KMS-11 (cell line): ENCODE measurements at regions not wholly inside any gene's neighbourhood (a gene's known extent, or its start where the extent isn't known, plus 50 kb on each side); places are given as distances from the start of the nearest gene placed in this dataset.

ENCODE experiments used
- H2AFZ ChIP-seq: fragments of 200-600 bp; sonication (generic); 2 replicates; pipeline ENCODE4 v1.6.1; 2016; ENCODE audit warnings: antibody characterized with exemption, mixed run types, low read depth
- H3K27ac ChIP-seq: fragments of 200-600 bp; sonication (generic); 2 replicates; pipeline ENCODE4 v1.6.1; 2016; ENCODE audit warnings: mild to moderate bottlenecking, mixed run types
- H3K27me3 ChIP-seq: fragments of 200-600 bp; sonication (generic); 2 replicates; pipeline ENCODE4 v1.6.1; 2017; ENCODE audit warnings: mild to moderate bottlenecking, low read depth, mixed run types, moderate library complexity; ENCODE audit not compliant: insufficient read depth
- H3K36me3 ChIP-seq: fragments of 200-600 bp; sonication (generic); 2 replicates; pipeline ENCODE4 v1.6.1; 2017; ENCODE audit warnings: mild to moderate bottlenecking, mixed run types; ENCODE audit not compliant: insufficient read depth
- H3K4me1 ChIP-seq: fragments of 200-600 bp; sonication (generic); 2 replicates; pipeline ENCODE4 v1.6.1; 2016; ENCODE audit warnings: mild to moderate bottlenecking, low read depth, mixed run types; ENCODE audit not compliant: poor library complexity, severe bottlenecking
- H3K4me2 ChIP-seq: fragments of 200-600 bp; sonication (generic); 2 replicates; pipeline ENCODE4 v1.7.0; 2016; ENCODE audit warnings: mild to moderate bottlenecking, mixed run types
- H3K4me3 ChIP-seq: fragments of 200-600 bp; sonication (generic); IDR thresholded peaks from 2 replicates; pipeline ENCODE4 v1.6.1; 2017; ENCODE audit warnings: low read depth, low read length, mixed read lengths; ENCODE audit not compliant: insufficient read depth
- H3K79me2 ChIP-seq: fragments of 200-600 bp; sonication (generic); 2 replicates; pipeline ENCODE4 v1.6.1; 2016; ENCODE audit warnings: low read depth, mixed run types; ENCODE audit not compliant: insufficient read depth
- H3K9ac ChIP-seq: fragments of 200-600 bp; sonication (generic); 2 replicates; pipeline ENCODE4 v1.6.1; 2016; ENCODE audit warnings: mild to moderate bottlenecking, mixed run types
- H4K20me1 ChIP-seq: fragments of 200-600 bp; sonication (generic); 2 replicates; pipeline ENCODE4 v1.6.1; 2016; ENCODE audit warnings: mild to moderate bottlenecking, mixed run types; ENCODE audit not compliant: insufficient read depth
- TF ChIP-seq, protein P1 (sequence below): fragments of 200-600 bp; sonication (generic); conservative IDR thresholded peaks from 2 replicates; pipeline ENCODE4 v1.6.1; 2017; ENCODE audit warnings: low read depth, mild to moderate bottlenecking, antibody characterized with exemption, low read length, moderate library complexity, mixed read lengths

DNA sequence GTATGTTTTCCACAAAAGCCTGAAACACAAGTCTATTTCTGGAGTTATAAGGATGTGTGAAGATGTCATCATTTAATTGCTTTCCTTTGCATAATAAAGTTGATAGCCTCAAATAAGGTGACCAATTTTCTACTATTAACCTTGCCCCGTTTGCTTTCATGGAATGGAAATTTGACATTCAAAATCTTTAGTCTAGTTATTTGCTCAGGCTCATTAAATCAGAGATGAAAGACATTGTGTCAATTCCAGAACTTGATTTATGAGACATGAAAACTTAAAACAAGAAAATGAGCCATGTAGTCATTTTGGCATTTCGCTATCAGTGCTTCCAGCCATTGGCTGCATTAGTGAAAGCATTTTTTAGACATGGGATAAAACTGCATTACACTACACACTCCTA, 91.5 kb upstream of the ZSWIM2 start:
- no peaks in the 10 kb centered on the region for H4K20me1 ChIP-seq
- H3K36me3 ChIP-seq: no peaks in the 10 kb centered on the region
- no peaks in the 10 kb centered on the region for H3K4me1 ChIP-seq
- no peak overlapping the region for H3K27ac ChIP-seq
- no peaks in the 10 kb centered on the region for H3K27me3 ChIP-seq
- TF ChIP-seq, protein P1, sequence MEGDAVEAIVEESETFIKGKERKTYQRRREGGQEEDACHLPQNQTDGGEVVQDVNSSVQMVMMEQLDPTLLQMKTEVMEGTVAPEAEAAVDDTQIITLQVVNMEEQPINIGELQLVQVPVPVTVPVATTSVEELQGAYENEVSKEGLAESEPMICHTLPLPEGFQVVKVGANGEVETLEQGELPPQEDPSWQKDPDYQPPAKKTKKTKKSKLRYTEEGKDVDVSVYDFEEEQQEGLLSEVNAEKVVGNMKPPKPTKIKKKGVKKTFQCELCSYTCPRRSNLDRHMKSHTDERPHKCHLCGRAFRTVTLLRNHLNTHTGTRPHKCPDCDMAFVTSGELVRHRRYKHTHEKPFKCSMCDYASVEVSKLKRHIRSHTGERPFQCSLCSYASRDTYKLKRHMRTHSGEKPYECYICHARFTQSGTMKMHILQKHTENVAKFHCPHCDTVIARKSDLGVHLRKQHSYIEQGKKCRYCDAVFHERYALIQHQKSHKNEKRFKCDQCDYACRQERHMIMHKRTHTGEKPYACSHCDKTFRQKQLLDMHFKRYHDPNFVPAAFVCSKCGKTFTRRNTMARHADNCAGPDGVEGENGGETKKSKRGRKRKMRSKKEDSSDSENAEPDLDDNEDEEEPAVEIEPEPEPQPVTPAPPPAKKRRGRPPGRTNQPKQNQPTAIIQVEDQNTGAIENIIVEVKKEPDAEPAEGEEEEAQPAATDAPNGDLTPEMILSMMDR: no peak
- H3K79me2 ChIP-seq: no peaks in the 10 kb centered on the region
- no peak overlapping the region for H3K4me2 ChIP-seq
- no peak overlapping the region for H3K4me3 ChIP-seq
- no peak overlapping the region for H2AFZ ChIP-seq
- no peak overlapping the region for H3K9ac ChIP-seq

DNA sequence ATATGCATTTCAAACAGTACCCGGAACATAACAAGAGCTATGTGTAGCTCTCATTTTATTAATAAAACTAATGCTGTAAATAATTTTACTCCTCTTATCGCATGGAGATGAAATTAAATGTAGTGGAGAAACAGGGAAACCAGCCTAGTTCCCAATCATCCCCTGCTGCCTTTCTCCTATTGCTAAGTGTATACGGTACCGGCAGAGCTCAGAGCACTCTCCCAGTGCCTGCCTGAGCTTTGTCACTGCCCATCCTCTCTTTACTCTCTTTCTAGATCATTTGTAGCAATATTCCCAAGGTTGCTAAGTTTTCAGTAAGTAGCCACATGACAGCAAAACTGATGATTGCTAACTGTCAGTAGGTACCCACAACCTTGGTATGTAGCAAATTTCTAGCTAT, 85.5 kb upstream of the ZSWIM2 start:
- Histone ChIP-seq H3K27me3 (no peaks in the 10 kb centered on the region), H3K4me1 (no peaks in the 10 kb centered on the region), H2AFZ (no peak overlapping the region), H3K27ac (no peak overlapping the region), H3K4me3 (no peak overlapping the region), H3K9ac (no peak overlapping the region), H3K36me3 (no peaks in the 10 kb centered on the region), H4K20me1 (no peaks in the 10 kb centered on the region), H3K4me2 (no peak overlapping the region), H3K79me2 (no peaks in the 10 kb centered on the region)
- TF ChIP-seq, protein P1: no peak

DNA sequence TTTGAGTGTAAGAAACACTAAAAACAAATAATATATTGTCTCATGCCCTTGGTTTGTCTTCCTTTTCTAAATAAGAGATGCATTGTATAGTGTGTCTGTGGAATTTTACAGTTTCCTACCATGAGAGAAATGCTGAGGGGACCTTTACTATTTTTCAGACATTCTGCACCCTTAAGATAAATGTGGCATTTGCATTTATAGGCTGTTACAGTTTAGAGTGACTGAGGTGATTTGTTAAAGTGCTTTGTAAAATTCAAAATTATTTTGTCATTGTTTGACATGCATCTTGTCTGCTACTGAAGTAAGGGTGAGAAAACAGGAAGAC, 78.9 kb upstream of the ZSWIM2 start:
- Histone ChIP-seq H3K9ac (no peak overlapping the region), H2AFZ (no peak overlapping the region), H3K4me3 (no peak overlapping the region), H3K4me1 (no peaks in the 10 kb centered on the region), H3K79me2 (no peaks in the 10 kb centered on the region), H3K4me2 (no peak overlapping the region), H3K36me3 (no peaks in the 10 kb centered on the region), H3K27ac (no peak overlapping the region), H3K27me3 (no peaks in the 10 kb centered on the region), H4K20me1 (no peaks in the 10 kb centered on the region)
- TF ChIP-seq, protein P1: no peak

DNA sequence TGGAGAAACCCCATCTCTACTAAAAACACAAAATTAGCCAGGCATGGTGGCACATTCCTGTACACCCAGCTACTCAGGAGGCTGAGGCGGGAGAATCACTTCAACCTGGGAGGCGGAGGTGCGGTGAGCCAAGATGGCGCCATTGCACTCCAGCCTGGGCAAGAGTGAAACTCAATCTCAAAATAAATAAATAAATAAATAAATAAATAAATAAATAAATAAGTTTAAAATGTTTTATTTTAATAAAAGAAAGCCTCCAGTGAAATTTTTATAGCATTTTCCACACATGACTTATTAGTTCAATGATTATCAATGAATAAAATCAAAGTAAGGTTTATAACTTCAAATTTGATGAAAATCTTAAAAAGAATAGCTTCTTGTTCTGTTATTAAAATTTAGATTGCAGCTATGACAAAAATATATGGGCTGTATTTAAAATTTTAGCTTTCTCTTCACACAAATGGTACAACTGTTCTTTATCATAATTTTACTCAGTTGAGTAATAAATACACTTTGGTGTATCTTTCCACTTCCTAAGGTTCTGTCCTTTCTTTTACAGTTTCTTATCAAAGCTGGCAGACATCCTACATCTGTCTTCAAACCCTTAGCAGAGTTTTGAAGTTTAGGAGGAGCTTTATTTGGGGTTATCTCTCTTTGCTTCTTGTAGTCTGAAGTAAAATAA, 78.4 kb upstream of the ZSWIM2 start:
- no peak overlapping the region for H3K4me2 ChIP-seq
- no peaks in the 10 kb centered on the region for H3K27me3 ChIP-seq
- no peak overlapping the region for H3K9ac ChIP-seq
- H3K4me3 ChIP-seq: no peak overlapping the region
- no peak overlapping the region for H2AFZ ChIP-seq
- H3K27ac ChIP-seq: no peak overlapping the region
- TF ChIP-seq, protein P1: no peak
- no peaks in the 10 kb centered on the region for H4K20me1 ChIP-seq
- no peaks in the 10 kb centered on the region for H3K4me1 ChIP-seq
- H3K36me3 ChIP-seq: no peaks in the 10 kb centered on the region
- no peaks in the 10 kb centered on the region for H3K79me2 ChIP-seq
